Astrocyte of the spinal cord (primary cell): ENCODE measurements at regions not wholly inside any gene's neighbourhood (a gene's known extent, or its start where the extent isn't known, plus 50 kb on each side); places are given as distances from the start of the nearest gene placed in this dataset.
"Not testable (repeated sequence)": the region's sequence is repeated elsewhere in the genome, so short reads cannot be mapped to it uniquely, and the experiment has no call there.

Experiments
- DNase-seq: peaks from one replicate; pipeline ENCODE4 v3.0.0; 2011; ENCODE audit warnings: low read depth, low spot score
- H3K4me3 ChIP-seq: 2 replicates; pipeline ENCODE4 v1.5.1; 2011; ENCODE audit warnings: low read depth, mild to moderate bottlenecking, low read length, moderate library complexity
- in situ Hi-C: cut with HindIII; loops from 2 replicates; pipeline ENCODE4 v1.10.0; 2017; ENCODE audit warnings: low sequenced_read_pairs
- TF ChIP-seq, protein P1 (sequence below): IDR thresholded peaks from 2 replicates; pipeline ENCODE4 v1.5.1; 2012; ENCODE audit warnings: low read depth, mild to moderate bottlenecking, low read length, inconsistent platforms

DNA sequence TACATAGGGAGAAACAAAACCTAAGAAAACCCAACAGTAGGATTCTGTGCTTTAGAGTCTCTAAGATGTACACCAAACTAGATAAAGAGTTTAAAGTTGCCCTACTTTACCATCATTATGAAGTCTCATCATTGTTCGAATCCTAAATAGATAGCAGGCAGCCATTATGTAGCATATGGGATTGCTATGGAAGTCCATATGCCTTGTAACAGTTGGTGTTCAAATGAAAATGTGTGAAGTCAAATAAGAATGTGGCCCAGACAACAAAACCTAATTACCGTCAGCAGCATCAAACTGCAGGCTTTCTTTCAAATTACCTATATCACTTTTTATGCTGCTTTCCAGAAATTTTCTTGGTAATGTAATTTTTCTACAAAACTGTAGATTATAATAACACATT lies 1380.1 kb downstream of the GRIK2 start:
- TF ChIP-seq, protein P1, sequence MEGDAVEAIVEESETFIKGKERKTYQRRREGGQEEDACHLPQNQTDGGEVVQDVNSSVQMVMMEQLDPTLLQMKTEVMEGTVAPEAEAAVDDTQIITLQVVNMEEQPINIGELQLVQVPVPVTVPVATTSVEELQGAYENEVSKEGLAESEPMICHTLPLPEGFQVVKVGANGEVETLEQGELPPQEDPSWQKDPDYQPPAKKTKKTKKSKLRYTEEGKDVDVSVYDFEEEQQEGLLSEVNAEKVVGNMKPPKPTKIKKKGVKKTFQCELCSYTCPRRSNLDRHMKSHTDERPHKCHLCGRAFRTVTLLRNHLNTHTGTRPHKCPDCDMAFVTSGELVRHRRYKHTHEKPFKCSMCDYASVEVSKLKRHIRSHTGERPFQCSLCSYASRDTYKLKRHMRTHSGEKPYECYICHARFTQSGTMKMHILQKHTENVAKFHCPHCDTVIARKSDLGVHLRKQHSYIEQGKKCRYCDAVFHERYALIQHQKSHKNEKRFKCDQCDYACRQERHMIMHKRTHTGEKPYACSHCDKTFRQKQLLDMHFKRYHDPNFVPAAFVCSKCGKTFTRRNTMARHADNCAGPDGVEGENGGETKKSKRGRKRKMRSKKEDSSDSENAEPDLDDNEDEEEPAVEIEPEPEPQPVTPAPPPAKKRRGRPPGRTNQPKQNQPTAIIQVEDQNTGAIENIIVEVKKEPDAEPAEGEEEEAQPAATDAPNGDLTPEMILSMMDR: no peak
- DNase-seq: no peak
- no peak overlapping the region for H3K4me3 ChIP-seq
- in situ Hi-C loops: no loop called here

DNA sequence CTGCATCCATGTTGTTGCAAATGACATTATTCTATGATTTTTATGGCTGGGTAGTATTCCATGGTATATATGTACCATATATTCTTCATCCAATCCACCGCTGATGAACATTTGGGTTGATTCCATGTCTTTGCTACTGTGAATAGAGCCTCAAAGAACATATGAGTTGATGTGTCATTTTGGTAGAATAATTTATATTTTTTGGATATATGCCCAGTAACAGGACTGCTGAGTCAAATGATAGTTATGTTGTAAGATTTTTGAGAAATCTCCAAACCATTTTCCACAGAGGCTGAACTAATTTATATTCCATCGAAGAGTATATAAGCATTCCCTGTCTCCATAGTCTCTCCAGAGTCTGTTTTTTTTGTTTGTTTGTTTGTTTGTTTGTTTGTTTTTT lies 1373.5 kb downstream of the GRIK2 start:
- TF ChIP-seq, protein P1: no peak
- no peak overlapping the region for H3K4me3 ChIP-seq
- DNase-seq: peak; percentile 60
- in situ Hi-C loops: no loop called here

DNA sequence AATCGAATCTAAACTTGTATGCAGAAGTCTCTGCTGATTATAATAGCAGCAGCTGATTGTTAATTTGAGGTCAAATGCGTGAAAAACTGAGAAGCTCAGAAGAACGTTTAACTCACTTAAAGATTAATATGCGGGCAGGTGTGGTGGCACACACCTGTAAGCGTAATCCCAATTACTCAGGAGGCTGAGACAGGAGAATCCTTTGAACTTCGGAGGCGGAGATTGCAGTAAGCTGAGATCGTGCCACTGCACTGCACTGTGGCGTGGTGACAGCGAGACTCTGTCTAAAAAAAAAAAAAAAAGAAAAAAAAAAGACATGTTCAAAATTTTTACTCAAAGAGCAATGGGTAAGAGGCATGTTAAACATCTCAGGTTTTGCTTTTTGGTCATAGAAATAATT lies 1370.8 kb downstream of the GRIK2 start:
- TF ChIP-seq, protein P1: no peak
- no peak for DNase-seq
- H3K4me3 ChIP-seq: no peak overlapping the region
- in situ Hi-C loops: no loop called here

DNA sequence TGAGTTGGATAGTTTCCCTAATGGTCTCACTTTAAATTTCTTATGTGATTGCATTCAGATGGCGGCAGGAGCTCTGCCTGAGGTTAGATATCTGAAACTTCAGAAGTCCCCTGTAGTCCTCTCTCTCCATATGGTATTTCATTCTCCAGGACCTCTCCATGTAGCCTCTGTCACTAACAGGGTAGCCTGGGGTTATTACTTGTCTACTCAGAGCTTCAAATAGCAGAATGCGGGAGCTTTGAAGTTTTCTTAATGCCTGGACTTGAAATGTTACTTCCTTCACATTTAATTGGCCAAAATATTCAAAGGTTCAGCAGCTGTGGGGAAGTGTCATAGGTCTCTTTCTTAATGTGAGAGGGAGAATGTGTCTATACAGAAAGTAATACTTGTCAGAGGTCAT lies 1370.4 kb downstream of the GRIK2 start:
- no peak for DNase-seq
- TF ChIP-seq, protein P1: no peak
- H3K4me3 ChIP-seq: no peak overlapping the region
- in situ Hi-C loops: no loop called here

DNA sequence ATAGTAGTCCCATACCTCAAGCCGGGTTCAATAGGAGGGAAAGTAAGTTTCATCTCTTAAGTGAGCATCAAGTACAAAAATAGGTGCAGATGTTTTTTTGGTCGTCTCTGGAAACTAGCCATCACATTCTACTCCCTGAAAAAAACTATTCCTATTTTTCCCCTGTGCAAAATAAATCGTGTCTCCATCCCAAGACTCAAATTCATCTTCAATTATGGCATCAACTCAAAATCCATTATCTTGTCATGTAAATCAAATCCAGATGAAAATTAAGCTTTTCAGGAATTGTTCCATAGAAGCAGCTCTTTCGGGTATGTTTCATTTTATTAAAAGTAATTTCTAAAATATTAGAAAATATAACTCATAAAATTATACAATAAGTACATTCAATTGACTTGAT lies 1368.4 kb downstream of the GRIK2 start:
- in situ Hi-C loops: no loop called here
- H3K4me3 ChIP-seq: no peak overlapping the region
- no peak for DNase-seq
- TF ChIP-seq, protein P1: no peak

DNA sequence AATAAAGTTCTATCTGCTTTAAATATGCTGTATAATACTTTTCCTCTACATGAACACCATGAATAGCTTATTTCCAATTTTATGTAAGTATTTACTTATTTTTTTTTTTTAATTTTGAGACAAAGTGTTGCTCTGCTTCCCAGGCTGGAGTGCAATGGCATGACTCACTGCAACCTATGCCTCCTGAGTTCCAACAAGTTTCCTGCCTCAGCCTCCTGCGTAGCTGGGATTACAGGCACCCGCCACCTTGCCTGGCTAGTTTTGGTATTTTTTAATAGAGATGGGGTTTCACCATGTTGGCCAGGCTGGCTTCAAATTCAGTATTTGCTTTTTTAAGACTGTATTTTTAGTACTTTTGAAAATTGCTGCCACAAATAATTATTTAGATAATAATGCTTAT lies 1365.9 kb downstream of the GRIK2 start:
- DNase-seq: no peak
- in situ Hi-C loops: no loop called here
- no peak overlapping the region for H3K4me3 ChIP-seq
- TF ChIP-seq, protein P1: no peak

DNA sequence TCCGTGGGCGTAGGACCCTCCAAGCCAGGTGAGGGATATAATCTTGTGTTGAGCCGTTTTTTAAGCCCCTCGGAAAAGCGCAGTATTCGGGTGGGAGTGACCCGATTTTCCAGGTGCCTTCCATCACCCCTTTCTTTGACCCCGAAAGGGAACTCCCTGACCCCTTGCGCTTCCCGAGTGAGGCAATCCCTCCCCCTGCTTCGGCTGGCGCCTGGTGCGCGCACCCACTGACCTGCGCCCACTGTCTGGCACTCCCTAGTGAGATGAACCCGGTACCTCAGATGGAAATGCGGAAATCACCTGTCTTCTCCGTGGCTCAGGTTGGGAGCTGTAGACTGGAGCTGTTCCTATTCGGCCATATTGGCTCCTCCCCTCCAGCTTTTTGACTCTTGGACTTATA lies 1365.0 kb downstream of the GRIK2 start:
- in situ Hi-C loops, DNase-seq, H3K4me3 ChIP-seq: not testable (repeated sequence)
